ENCODE measurements at regions not wholly inside any gene's neighbourhood (a gene's known extent, or its start where the extent isn't known, plus 50 kb on each side); places are given as distances from the start of the nearest gene placed in this dataset.

- TF ChIP-seq CTCF (IDR thresholded peaks at IDR 0.05) (no peak), POLR2A (IDR thresholded peaks at IDR 0.05) (no peak), EP300 (IDR thresholded peaks at IDR 0.05) (no peak)
Observed at GRCh38 chr6:5866547-5867051, 140.1 kb downstream of the NRN1 start.

Measured in ovary (tissue), 3 donors.